ENCODE measurements at regions not wholly inside any gene's neighbourhood (a gene's known extent, or its start where the extent isn't known, plus 50 kb on each side); places are given as distances from the start of the nearest gene placed in this dataset.

DNA sequence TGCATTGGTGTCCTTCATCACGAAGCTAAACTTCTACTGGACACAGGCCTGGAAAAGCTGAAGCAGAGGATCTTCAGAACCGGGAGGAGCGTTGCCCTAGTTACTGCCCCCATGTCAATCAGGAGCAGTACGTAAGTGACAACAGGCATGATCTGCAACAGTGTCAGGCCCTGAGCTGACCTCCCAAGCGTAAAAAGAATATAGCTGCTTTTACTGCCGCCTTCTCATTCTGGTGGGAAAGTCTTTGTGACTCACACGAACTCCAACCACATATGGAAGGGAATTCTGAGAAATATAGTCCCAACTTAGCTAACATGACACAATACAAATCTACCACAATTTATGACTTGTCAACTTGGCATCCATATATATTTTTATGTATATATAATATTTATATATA lies 1007.7 kb upstream of the CDH2 start:
- ChIA-PET POLR2A (no interaction called here), CTCF (no interaction called here)
- no peaks in the 10 kb centered on the region for H3K4me1 Mint-ChIP-seq
- H3K9me3 Mint-ChIP-seq, result peaks cover 2% of the 10 kb centered on the region
- no peaks in the 10 kb centered on the region for H3K36me3 Mint-ChIP-seq (ENCODE audit: low read depth)
- H3K27ac Mint-ChIP-seq, result no peak overlapping the region
- DNase-seq, result no peak
- no peak overlapping the region for H3K4me3 Mint-ChIP-seq
- no peaks in the 10 kb centered on the region for H3K27me3 Mint-ChIP-seq

DNA sequence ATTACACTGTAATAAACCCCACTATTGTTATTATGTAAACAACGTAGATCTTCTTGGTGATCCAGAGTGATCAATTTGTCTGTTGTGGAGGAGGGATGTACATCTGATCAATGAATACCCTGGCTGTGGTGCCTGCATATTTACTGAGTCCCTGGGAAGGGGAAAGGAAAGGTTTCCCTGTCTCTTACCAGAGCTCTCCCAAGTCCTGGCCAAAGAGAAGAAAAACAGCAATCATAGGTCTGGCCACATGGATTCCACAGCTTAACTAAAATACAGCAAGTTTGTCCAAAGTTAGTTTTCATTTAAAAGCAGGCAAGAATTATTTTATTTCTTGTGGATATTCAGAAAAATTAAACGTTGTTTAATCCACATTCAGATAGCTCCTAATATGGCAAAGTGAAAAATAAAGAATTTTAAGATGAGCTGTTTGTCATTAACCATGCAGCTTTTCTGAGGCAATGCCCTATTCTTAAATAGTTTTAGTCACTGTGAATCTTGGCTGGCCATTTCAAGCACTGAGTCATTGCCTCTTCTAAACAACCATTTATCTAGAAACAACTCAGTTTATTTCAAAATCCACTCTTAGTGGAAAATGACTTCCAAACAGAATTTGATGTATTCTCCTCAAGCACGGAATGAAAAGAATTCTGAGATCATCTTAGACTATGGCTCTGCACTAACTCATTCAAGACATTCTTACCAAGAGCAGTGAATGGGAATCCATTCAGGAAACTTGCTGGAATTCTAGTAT lies 1004.4 kb upstream of the CDH2 start:
- Mint-ChIP-seq H3K4me1 (no peaks in the 10 kb centered on the region), H3K27me3 (no peaks in the 10 kb centered on the region), H3K4me3 (no peak overlapping the region), H3K36me3 (ENCODE audit: low read depth) (no peaks in the 10 kb centered on the region), H3K27ac (no peak overlapping the region), H3K9me3 (peaks cover 13% of the 10 kb centered on the region)
- no peak for DNase-seq
- ChIA-PET CTCF (no interaction called here), POLR2A (no interaction called here)

DNA sequence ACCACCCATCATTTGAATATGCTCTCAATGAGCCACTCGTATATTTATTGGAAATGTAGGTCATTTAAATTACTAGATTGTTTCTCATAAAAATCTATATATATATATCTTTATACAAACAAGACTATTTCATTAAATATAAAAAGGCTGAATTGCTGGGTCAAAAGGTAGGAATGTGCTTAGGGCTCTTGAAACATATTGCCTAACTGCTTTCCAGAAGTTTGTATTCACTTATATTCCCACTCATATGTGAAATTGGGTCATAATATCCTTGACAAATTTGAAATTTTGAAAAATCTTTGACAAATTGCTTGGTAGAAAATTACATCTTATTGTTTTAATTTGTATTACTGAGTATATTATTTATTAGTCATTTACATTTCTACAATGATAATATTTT lies 999.8 kb upstream of the CDH2 start:
- no peaks in the 10 kb centered on the region for H3K4me1 Mint-ChIP-seq
- no peak overlapping the region for H3K27ac Mint-ChIP-seq
- no peak overlapping the region for H3K4me3 Mint-ChIP-seq
- no peaks in the 10 kb centered on the region for H3K36me3 Mint-ChIP-seq (ENCODE audit: low read depth)
- CTCF ChIA-PET, result no interaction called here
- POLR2A ChIA-PET, result no interaction called here
- DNase-seq, result no peak
- no peaks in the 10 kb centered on the region for H3K27me3 Mint-ChIP-seq
- H3K9me3 Mint-ChIP-seq, result peaks cover 17% of the 10 kb centered on the region

DNA sequence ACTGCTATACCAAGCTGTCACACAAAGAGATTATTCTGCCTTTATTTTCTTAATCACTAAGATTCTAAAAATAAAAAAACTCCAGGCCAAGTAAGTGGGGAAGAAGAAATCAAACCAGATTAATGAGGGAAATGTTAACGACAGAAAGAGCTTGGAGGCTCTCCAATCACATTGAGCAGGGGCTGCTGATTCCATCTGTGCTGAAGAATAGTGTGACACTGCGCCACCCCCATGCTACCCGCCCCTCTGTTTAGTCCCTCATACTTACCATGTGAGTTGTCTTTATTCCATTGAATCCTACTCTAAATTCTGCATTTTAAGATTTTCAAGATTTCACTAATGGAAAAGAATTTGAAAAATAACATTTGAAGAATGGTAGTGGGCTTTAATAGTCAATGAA lies 998.0 kb upstream of the CDH2 start:
- Mint-ChIP-seq H3K27me3 (no peaks in the 10 kb centered on the region), H3K4me1 (no peaks in the 10 kb centered on the region), H3K27ac (no peak overlapping the region), H3K4me3 (no peak overlapping the region), H3K9me3 (peaks cover 17% of the 10 kb centered on the region), H3K36me3 (ENCODE audit: low read depth) (no peaks in the 10 kb centered on the region)
- CTCF ChIA-PET, result no interaction called here
- DNase-seq, result no peak
- POLR2A ChIA-PET, result no interaction called here

DNA sequence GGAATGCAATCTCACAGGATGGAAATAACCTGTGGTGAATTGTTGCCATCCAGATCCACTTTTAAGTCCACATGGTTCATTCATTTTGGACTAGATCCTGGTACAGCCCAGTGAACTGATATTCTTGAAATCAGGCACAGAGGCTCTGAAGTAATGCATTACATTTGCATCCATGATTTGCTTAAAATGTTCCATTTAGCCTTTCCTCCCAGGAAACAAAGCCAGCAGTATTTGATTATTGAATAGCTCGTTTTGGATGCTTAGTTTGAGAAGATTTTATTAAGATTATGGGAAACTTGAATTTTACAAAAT lies 995.8 kb upstream of the CDH2 start:
- no peaks in the 10 kb centered on the region for H3K36me3 Mint-ChIP-seq (ENCODE audit: low read depth)
- H3K9me3 Mint-ChIP-seq, result peaks cover 19% of the 10 kb centered on the region
- POLR2A ChIA-PET, result no interaction called here
- DNase-seq, result no peak
- no peak overlapping the region for H3K27ac Mint-ChIP-seq
- CTCF ChIA-PET, result no interaction called here
- H3K4me1 Mint-ChIP-seq, result no peaks in the 10 kb centered on the region
- H3K4me3 Mint-ChIP-seq, result no peak overlapping the region
- no peaks in the 10 kb centered on the region for H3K27me3 Mint-ChIP-seq

DNA sequence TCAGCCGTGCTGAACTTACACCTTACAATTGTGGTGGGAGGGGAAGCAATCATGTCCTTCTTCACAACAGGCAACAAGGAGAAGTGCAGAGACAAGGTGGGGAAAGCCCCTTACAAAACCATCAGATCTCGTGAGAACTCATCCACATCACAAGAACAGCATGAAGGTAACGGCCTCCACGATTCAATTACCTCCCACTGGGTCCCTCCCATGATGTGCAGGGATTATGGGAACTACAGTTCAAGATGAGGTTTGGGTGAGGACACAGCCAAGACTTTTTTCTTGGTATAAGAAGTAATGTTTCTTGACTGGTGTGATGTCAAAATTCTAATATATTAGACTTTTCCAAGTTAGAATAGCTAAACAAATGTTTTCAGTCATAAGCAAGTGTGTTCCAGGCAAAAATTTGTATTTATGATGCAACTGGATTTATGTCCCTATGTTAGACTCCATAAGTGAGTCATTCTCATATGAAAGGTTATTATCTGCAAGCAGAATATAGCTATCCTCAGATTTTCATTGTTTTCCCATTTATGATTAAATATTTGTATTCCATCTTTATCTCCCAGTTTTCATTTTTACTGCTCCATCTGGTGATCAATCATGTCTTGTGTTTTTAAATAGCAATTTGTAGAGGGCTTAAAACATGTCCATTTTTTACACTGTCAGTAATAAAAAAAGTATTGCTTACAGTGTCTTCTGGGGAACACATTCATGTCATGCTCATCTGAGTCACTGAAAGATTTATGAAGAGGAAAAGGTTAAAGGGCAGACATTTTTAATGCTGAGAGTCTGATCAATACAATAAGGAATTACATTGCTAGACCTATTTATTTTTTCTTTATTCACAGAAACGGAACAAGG lies 995.2 kb upstream of the CDH2 start:
- peaks cover 18% of the 10 kb centered on the region for H3K9me3 Mint-ChIP-seq
- no peak overlapping the region for H3K27ac Mint-ChIP-seq
- no peaks in the 10 kb centered on the region for H3K36me3 Mint-ChIP-seq (ENCODE audit: low read depth)
- DNase-seq, result no peak
- H3K27me3 Mint-ChIP-seq, result no peaks in the 10 kb centered on the region
- CTCF ChIA-PET, result no interaction called here
- no peak overlapping the region for H3K4me3 Mint-ChIP-seq
- no peaks in the 10 kb centered on the region for H3K4me1 Mint-ChIP-seq
- POLR2A ChIA-PET, result no interaction called here

DNA sequence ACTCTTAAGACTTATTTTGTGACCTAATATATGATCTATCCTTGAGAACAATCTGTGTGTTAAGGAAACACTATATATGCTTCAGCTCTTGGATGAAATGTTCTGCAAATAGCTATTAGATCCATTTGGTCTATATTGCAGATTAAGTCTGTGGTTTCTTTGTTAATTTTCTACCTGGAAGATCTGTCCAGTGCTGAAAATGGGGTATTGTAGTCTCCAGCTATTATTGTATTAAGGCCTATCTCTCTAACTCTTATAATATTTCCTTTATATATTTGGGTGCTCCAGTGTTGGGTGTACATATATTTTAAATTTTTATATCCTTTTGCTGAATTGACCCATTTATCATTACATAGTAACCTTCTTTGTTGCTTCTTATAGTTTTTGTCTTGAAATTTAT lies 992.7 kb upstream of the CDH2 start:
- Mint-ChIP-seq H3K4me3 (no peak overlapping the region), H3K9me3 (peaks cover 17% of the 10 kb centered on the region), H3K36me3 (ENCODE audit: low read depth) (no peaks in the 10 kb centered on the region), H3K27me3 (no peaks in the 10 kb centered on the region), H3K4me1 (no peaks in the 10 kb centered on the region), H3K27ac (no peak overlapping the region)
- CTCF ChIA-PET, result no interaction called here
- POLR2A ChIA-PET, result no interaction called here
- DNase-seq, result no peak

DNA sequence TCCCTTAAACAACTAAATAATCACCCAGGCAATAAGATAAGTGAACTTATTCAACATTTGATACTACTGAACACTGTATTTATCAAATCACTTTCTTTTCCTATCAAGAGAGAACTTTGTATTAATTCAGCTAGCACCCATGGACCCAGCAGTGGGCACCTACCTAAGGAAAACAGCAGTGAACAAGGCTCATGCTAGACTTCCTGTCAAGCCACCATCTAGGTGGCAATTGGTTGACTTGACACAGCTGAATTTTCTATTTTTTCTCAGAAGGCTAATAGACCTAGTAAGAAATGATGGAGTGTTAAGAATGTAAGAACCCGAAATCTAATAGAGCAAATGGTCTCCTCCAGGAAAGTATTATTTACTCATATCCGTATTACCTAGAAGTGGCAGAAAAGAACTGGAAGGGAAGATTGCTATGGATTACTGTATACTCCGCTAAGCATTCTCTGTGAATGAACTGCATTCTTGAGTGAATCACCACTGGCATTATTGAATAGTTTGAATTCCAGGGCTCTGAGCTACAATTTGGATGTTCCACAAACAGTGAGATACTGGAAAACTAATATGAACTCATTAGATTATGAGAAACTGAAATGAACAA lies 988.2 kb upstream of the CDH2 start:
- no peak overlapping the region for H3K4me3 Mint-ChIP-seq
- no peaks in the 10 kb centered on the region for H3K4me1 Mint-ChIP-seq
- ChIA-PET CTCF (no interaction called here), POLR2A (no interaction called here)
- peaks cover 13% of the 10 kb centered on the region for H3K9me3 Mint-ChIP-seq
- no peak for DNase-seq
- no peaks in the 10 kb centered on the region for H3K36me3 Mint-ChIP-seq (ENCODE audit: low read depth)
- no peak overlapping the region for H3K27ac Mint-ChIP-seq
- no peaks in the 10 kb centered on the region for H3K27me3 Mint-ChIP-seq

DNA sequence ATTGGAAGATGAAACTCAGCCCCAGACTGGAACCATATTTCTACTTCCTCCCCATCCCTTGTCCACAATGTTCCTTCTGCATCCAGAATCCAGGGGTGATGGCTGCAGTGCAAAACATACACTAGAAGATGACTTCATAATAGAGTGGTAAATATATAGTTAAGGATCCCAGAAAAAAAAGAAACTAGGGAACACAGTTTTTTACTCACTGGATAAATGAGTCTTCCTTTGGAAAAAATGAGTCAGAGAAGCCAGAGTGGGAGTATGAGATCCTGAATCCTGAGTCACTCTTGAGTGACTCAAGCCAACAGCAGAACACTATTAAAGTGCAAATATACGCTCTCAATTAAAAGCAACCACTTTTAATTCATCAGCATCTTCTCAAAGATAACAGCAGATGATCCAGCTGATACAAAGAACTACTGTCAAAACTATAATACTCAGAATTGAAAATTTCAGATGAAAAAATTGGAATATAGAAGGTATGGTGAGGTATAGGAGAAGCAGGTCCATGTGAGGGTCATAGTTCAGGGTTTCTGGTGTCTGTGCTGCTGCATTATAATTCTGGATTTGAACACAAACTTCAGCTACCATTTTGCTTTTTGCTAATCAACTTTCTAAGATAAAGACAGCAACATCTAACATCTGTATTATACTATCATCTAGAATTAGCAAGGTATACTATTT lies 987.2 kb upstream of the CDH2 start:
- Mint-ChIP-seq H3K4me3 (no peak overlapping the region), H3K27ac (no peak overlapping the region), H3K27me3 (no peaks in the 10 kb centered on the region), H3K36me3 (ENCODE audit: low read depth) (no peaks in the 10 kb centered on the region), H3K9me3 (peaks cover 13% of the 10 kb centered on the region), H3K4me1 (no peaks in the 10 kb centered on the region)
- ChIA-PET CTCF (no interaction called here), POLR2A (no interaction called here)
- no peak for DNase-seq

DNA sequence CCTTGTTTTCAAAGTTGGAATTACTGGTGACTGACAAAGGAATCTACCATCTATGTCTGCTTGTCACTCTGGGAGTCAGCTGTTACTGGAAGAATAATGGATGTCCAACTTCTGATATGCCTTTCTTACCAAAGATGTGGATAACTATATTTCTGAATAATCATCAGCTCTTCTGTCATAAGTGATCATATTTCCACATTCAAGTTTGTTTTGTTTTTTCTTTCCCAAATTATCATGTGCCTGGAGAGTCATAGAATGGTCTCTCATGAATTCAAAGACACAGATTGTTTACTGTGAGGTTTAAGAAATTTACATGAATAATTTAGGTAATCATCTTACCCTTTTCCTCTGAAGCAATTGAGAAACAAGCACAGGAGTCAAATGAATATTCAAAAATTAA lies 986.7 kb upstream of the CDH2 start:
- H3K27ac Mint-ChIP-seq, result no peak overlapping the region
- no peaks in the 10 kb centered on the region for H3K27me3 Mint-ChIP-seq
- H3K4me1 Mint-ChIP-seq, result no peaks in the 10 kb centered on the region
- ChIA-PET CTCF (no interaction called here), POLR2A (no interaction called here)
- H3K4me3 Mint-ChIP-seq, result no peak overlapping the region
- peaks cover 10% of the 10 kb centered on the region for H3K9me3 Mint-ChIP-seq
- no peak for DNase-seq
- no peaks in the 10 kb centered on the region for H3K36me3 Mint-ChIP-seq (ENCODE audit: low read depth)

DNA sequence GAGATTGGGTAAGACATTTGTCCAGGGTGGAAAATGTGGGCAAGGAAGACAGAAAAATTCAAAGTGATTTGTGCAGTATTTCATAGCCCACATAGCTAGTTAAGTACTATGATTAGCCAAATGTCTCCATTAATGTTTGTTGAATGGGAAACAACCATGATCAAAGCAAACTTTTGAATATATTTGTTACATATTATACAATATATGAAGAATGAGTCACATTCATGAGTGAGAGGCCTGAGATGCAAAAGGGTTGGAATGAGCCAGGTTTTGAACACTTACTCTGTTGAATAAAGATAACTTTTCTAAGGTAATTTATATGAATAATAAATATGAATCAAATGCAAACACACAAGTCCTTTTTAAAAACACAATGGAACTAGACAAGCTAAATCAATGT lies 984.5 kb upstream of the CDH2 start:
- H3K36me3 Mint-ChIP-seq (ENCODE audit: low read depth), result no peaks in the 10 kb centered on the region
- CTCF ChIA-PET, result no interaction called here
- no peak overlapping the region for H3K4me3 Mint-ChIP-seq
- H3K27me3 Mint-ChIP-seq, result no peaks in the 10 kb centered on the region
- no peaks in the 10 kb centered on the region for H3K4me1 Mint-ChIP-seq
- peaks cover 2% of the 10 kb centered on the region for H3K9me3 Mint-ChIP-seq
- POLR2A ChIA-PET, result no interaction called here
- DNase-seq, result no peak
- H3K27ac Mint-ChIP-seq, result no peak overlapping the region

DNA sequence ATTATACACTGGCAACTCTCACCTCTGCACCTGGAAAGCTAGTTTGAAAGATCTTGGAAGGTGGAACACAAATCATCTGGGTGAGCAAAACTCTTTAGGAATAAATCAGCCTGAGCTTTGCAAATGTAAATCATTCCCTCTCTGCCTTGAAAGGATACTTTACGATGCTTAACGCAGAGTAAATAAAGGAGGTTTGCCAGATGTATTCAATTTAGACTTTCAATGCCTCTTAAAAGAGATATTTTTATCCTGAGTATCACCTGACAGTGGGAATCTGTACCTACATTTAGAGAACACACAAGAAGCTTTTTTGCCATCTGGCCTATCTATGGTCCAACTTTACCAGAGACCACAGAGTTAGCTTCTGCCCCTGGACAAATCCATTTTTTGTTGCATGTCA lies 983.2 kb upstream of the CDH2 start:
- ChIA-PET CTCF (no interaction called here), POLR2A (no interaction called here)
- no peaks in the 10 kb centered on the region for H3K36me3 Mint-ChIP-seq (ENCODE audit: low read depth)
- H3K9me3 Mint-ChIP-seq, result peaks cover 4% of the 10 kb centered on the region
- no peak overlapping the region for H3K27ac Mint-ChIP-seq
- DNase-seq, result no peak
- H3K4me3 Mint-ChIP-seq, result no peak overlapping the region
- no peaks in the 10 kb centered on the region for H3K4me1 Mint-ChIP-seq
- H3K27me3 Mint-ChIP-seq, result no peaks in the 10 kb centered on the region

DNA sequence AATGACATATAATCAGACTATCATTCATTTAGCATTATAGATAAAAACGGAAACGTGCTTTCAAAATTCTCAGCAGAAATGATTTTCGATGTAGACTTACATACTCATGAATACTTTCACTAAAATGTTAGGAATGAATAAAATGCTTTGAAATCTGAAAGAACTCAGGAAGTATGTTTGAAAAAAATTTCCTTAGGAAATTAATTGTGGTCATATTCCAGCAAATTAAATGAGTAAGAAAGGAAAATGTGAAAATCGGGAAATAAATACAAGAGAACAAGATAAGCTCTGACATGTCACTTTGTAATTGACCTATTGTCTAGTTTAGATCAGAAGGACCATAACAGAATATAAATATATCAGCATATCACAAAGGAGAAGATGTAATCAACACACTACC lies 981.0 kb upstream of the CDH2 start:
- CTCF ChIA-PET, result no interaction called here
- no peak for DNase-seq
- no peaks in the 10 kb centered on the region for H3K4me1 Mint-ChIP-seq
- H3K27me3 Mint-ChIP-seq, result no peaks in the 10 kb centered on the region
- no peaks in the 10 kb centered on the region for H3K36me3 Mint-ChIP-seq (ENCODE audit: low read depth)
- H3K4me3 Mint-ChIP-seq, result no peak overlapping the region
- POLR2A ChIA-PET, result no interaction called here
- peaks cover 9% of the 10 kb centered on the region for H3K9me3 Mint-ChIP-seq
- no peak overlapping the region for H3K27ac Mint-ChIP-seq
